ENCODE measurements at regions not wholly inside any gene's neighbourhood (a gene's known extent, or its start where the extent isn't known, plus 50 kb on each side); places are given as distances from the start of the nearest gene placed in this dataset.
A peak's percentile ranks its signal among the peaks of the same experiment; 100 is the strongest.

DNA sequence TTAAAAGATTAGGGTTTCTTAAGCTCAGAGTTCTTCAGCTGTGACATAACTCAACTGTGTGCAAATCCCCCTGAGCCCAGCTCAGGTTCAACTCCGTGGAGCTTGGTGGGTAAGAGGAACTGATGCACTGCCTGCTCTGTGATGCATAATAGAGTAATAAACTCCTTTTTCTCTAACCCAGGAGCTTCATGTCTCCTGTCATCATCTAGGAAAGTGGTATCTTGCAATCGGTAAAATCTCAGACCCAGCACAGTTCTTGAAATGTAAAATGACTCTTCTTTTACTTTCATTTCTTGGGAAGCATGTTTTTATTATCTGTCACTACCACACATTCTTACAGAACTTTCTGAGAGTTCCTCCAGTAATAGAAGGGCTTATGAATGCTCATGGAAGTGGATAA is 123.8 kb upstream of the PCDH9 start:
- H3K4me3 ChIP-seq (ENCODE audit: low read depth, low read length), result peak overlapping the region; percentile 32

DNA sequence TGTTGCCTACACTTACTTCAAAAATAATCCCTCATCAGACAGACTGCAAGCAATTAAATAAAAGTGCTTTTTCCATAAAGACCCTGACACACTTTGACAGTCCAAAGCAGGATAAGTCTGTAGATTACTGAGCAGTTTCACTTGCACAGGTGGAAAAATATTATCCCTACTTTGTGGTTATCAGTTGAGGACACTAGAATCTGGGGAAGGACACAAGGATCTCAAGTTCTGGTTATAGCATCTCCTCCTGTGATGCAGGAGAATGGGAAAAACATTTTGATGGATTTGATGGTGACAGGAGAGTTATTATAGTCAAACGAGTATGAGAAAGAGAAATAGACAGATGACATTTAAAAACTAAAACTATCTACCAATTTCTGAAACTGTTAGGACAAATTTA is 122.9 kb upstream of the PCDH9 start:
- H3K4me3 ChIP-seq (ENCODE audit: low read depth, low read length), result no peak overlapping the region
- TF ChIP-seq, protein P1, sequence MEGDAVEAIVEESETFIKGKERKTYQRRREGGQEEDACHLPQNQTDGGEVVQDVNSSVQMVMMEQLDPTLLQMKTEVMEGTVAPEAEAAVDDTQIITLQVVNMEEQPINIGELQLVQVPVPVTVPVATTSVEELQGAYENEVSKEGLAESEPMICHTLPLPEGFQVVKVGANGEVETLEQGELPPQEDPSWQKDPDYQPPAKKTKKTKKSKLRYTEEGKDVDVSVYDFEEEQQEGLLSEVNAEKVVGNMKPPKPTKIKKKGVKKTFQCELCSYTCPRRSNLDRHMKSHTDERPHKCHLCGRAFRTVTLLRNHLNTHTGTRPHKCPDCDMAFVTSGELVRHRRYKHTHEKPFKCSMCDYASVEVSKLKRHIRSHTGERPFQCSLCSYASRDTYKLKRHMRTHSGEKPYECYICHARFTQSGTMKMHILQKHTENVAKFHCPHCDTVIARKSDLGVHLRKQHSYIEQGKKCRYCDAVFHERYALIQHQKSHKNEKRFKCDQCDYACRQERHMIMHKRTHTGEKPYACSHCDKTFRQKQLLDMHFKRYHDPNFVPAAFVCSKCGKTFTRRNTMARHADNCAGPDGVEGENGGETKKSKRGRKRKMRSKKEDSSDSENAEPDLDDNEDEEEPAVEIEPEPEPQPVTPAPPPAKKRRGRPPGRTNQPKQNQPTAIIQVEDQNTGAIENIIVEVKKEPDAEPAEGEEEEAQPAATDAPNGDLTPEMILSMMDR (IDR thresholded peaks at IDR 0.05; ENCODE audit: low read depth, low read length), result no peak

More for the DNA sequence above, 123.8 kb upstream of the PCDH9 start:
- TF ChIP-seq, protein P1 (IDR thresholded peaks at IDR 0.05; ENCODE audit: low read depth, low read length), result no peak

DNA sequence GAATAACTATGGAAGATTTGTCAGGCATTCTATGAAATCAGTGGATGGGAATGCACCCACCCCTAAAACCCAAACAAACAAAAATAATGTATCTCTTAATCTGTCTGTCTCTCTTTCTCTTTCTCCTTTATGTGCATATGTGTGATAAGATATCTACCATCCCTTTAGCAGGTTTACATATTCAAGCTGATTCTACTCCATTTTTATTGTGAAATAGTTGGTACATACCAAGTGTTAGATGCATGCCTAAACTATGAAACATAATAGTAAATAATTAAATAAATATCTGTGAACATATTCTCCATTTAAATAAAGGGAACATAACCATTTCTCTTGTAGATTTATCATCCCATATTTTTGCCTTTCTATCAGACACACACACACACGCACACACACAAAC is 121.8 kb upstream of the PCDH9 start:
- no peak overlapping the region for H3K4me3 ChIP-seq (ENCODE audit: low read depth, low read length)
- TF ChIP-seq, protein P1 (IDR thresholded peaks at IDR 0.05; ENCODE audit: low read depth, low read length), result no peak

DNA sequence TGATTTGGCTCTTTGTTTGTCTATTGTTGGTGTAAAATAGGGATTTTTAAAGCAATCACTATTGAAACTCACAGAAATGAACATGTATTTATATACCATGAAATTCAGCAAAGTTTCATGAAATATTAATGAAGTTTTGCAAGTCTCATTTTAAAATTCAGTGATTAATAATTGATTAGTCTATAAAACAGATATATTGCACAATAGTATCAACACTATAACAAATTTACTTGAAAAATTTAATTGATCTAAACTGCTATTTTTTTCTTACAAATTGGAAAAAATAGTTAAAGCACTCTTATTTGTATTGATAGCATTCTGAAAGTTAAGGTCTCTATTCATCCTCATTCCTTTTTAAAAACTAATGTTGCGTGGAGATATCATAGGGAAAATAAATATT is 121.0 kb upstream of the PCDH9 start:
- TF ChIP-seq, protein P1 (IDR thresholded peaks at IDR 0.05; ENCODE audit: low read depth, low read length), result no peak

DNA sequence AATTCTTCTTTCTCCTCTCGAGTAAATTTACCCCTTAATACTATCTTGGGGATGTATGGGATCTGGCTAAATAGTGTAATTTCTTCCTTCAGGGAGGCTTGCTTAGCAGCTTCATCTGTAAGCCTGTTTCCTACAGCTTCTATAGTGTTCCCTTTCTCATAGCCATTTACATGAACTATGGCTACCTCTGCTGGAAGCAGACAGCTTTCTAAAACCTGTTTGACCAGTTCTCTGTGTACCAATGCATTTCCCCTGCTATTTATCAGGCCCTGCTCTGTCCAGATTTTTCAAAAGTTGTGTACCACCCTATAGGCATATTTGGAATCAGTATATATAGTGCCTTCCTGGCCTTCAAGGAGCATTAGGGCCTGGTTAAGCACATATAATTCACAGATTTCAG is 113.6 kb upstream of the PCDH9 start:
- TF ChIP-seq, protein P1 (IDR thresholded peaks at IDR 0.05; ENCODE audit: low read depth, low read length), result no peak
- no peak overlapping the region for H3K4me3 ChIP-seq (ENCODE audit: low read depth, low read length)

More for the DNA sequence above, 121.0 kb upstream of the PCDH9 start:
- H3K4me3 ChIP-seq (ENCODE audit: low read depth, low read length), result no peak overlapping the region

DNA sequence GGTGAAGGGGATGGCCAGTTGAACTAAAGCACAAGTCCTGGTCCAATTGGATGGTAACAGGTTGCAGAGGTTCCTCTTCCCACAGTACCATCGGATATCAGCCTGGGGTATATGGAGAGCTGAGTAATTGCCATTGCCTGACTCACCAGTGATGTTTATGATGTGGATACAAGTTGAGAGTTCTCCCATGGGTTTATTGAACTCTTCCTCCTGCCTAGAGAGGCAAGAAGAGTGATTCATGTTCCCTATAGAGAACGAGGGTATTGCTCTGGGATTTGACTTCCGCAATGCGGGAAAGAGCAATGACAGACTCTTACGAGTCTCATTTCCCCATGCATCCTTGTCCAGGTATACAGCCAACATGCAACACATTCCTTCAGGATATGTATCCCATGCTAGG is 111.3 kb upstream of the PCDH9 start:
- TF ChIP-seq, protein P1 (IDR thresholded peaks at IDR 0.05; ENCODE audit: low read depth, low read length), result no peak
- no peak overlapping the region for H3K4me3 ChIP-seq (ENCODE audit: low read depth, low read length)

DNA sequence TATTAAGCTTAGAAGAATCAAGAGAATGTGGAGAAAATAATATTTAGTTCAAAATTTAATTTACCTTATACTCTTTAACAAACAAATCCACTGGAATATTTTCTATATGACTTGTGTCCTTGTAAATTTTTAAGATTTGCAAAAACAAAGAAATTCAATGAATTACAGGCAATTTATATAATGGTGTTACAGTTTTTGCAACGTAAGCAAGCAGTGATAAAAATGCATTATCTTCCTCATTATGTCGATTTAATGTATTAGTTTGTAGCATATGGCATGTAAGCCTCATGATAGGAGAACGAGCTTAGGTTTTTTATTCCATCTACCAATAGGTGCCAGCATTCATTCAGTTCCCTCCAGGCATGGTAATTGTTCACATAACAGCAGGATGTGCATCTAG is 100.0 kb upstream of the PCDH9 start:
- TF ChIP-seq, protein P1 (IDR thresholded peaks at IDR 0.05; ENCODE audit: low read depth, low read length), result no peak

More for the DNA sequence above, 100.0 kb upstream of the PCDH9 start:
- no peak overlapping the region for H3K4me3 ChIP-seq (ENCODE audit: low read depth, low read length)

Measured in WI38 (cell line).